HG03066 (cell line): ENCODE measurements at regions not wholly inside any gene's neighbourhood (a gene's known extent, or its start where the extent isn't known, plus 50 kb on each side); places are given as distances from the start of the nearest gene placed in this dataset.
"Not testable (repeated sequence)": the region's sequence is repeated elsewhere in the genome, so short reads cannot be mapped to it uniquely, and the experiment has no call there.

Experiments
- ATAC-seq: cut with Tn5 transposase; IDR thresholded peaks from one replicate; pipeline ENCODE4 v1.9.1; 2021; ENCODE audit warnings: low read depth; ENCODE audit not compliant: unreplicated experiment

- ATAC-seq: not testable (repeated sequence)
Observed at GRCh38 chr10:8367672-8368411, 313.4 kb downstream of the GATA3 start.

GRCh38 chr10:8369666-8370065 is 315.2 kb downstream of the GATA3 start:
- no peak for ATAC-seq

- ATAC-seq: no peak
Observed at GRCh38 chr10:8374334-8374733, 319.8 kb downstream of the GATA3 start.

GRCh38 chr10:8375137-8375536 is 320.6 kb downstream of the GATA3 start:
- ATAC-seq: no peak

GRCh38 chr10:8378198-8378983 is 323.9 kb downstream of the GATA3 start:
- no peak for ATAC-seq

- ATAC-seq: no peak
Observed at GRCh38 chr10:8379906-8380832, 325.7 kb downstream of the GATA3 start.

- no peak for ATAC-seq
Observed at GRCh38 chr10:8380833-8381496, 326.5 kb downstream of the GATA3 start.

GRCh38 chr10:8386781-8387180 is 332.3 kb downstream of the GATA3 start:
- ATAC-seq: no peak

- no peak for ATAC-seq
Observed at GRCh38 chr10:8389630-8390029, 335.1 kb downstream of the GATA3 start.

- no peak for ATAC-seq
Observed at GRCh38 chr10:8392216-8392615, 337.7 kb downstream of the GATA3 start.

- no peak for ATAC-seq
Observed at GRCh38 chr10:8393531-8393930, 339.0 kb downstream of the GATA3 start.

- ATAC-seq: no peak
Observed at GRCh38 chr10:8396675-8397074, 342.2 kb downstream of the GATA3 start.

GRCh38 chr10:8398771-8399170 is 344.3 kb downstream of the GATA3 start:
- no peak for ATAC-seq

GRCh38 chr10:8400151-8400550 is 345.7 kb downstream of the GATA3 start:
- no peak for ATAC-seq

- no peak for ATAC-seq
Observed at GRCh38 chr10:8400892-8401291, 346.4 kb downstream of the GATA3 start.

- ATAC-seq: no peak
Observed at GRCh38 chr10:8401531-8401930, 347.0 kb downstream of the GATA3 start.

- no peak for ATAC-seq
Observed at GRCh38 chr10:8402576-8402975, 348.1 kb downstream of the GATA3 start.

GRCh38 chr10:8403711-8404371 is 349.4 kb downstream of the GATA3 start:
- no peak for ATAC-seq

GRCh38 chr10:8404721-8405120 is 350.2 kb downstream of the GATA3 start:
- ATAC-seq: peak; percentile 69

GRCh38 chr10:8405596-8405995 is 351.1 kb downstream of the GATA3 start:
- no peak for ATAC-seq
